Activated CD4-positive, alpha-beta T cell treated with anti-CD3 and anti-CD28 coated beads, Interleukin-10, Interleukin-2, amounts not matched to agents 100 ng/mL and 50 ng/mL, durations not matched to agents 16 hours and 8 hours (primary cell): ENCODE measurements at regions not wholly inside any gene's neighbourhood (a gene's known extent, or its start where the extent isn't known, plus 50 kb on each side); places are given as distances from the start of the nearest gene placed in this dataset.
"Not testable (repeated sequence)": the region's sequence is repeated elsewhere in the genome, so short reads cannot be mapped to it uniquely, and the experiment has no call there.

Experiments
- DNase-seq: peaks from one replicate; pipeline ENCODE4 v3.0.0-alpha.2; 2020

- no peak for DNase-seq
These were observed 83.4 kb upstream of the BMP2K start for GRCh38 chr4:78692822-78693170.

- DNase-seq = no peak
These were observed 82.2 kb upstream of the BMP2K start for GRCh38 chr4:78693777-78694456.

DNA sequence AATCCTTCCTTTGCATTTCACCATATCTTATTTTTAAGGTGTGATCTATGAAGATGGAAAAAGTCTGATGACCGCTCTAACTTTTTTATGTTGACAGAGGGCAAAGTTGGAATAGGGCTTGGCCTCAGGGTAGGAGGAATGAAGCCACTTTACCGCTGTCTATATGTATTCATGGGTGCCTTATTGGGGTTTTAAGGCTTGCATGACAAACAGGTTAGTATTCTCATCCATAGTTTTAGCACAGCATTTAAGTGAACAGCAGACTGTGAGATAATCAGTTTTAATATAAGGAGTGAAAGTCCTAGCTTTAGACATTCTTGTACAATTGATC lies 81.7 kb upstream of the BMP2K start:
- no peak for DNase-seq

- DNase-seq = no peak
These were observed 80.2 kb upstream of the BMP2K start for GRCh38 chr4:78695910-78696309.

GRCh38 chr4:78703079-78703478 lies 73.1 kb upstream of the BMP2K start:
- DNase-seq = no peak

DNA sequence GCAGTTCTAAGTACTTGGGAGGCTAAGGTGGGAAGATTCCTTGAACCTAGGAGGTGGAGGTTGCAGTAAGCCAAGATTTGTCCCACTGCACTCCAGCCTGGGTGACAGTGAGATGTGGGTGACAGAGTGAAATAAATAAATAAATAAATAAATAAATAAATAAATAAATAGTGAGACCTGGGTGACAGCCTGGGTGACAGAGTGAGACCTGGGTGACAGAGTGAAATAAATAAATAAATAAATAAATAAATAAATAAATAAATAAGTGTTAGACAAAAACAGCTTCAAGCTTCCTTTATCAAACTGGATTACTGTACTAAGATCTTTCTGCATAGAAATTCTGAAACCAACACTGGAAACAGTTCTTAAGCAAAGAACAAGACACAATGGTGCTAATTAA lies 71.8 kb upstream of the BMP2K start:
- no peak for DNase-seq

GRCh38 chr4:78704981-78705683 lies 71.0 kb upstream of the BMP2K start:
- DNase-seq = no peak

DNA sequence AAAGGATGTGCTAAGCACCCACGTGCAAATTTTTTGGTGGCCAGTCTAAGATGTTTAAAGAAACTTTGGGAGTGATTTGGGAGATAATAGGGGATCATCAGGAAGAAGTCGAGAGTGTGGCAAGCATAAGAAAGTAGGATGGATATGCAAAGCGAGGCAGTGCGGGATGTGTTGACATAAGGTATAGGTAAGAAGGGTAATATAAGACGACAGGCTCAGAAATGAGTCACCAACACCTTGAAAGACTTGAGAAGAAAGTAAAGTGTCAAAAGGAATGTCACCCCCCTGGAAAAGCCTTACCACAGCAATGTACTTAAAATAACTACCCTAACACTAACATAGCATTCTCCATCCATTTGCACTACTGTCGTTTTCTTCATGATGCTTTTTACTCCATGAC lies 69.8 kb upstream of the BMP2K start:
- DNase-seq = no peak

- no peak for DNase-seq
These were observed 68.9 kb upstream of the BMP2K start for GRCh38 chr4:78707268-78707667.

GRCh38 chr4:78707793-78708192 lies 68.4 kb upstream of the BMP2K start:
- no peak for DNase-seq

- no peak for DNase-seq
These were observed 65.6 kb upstream of the BMP2K start for GRCh38 chr4:78710536-78710935.

DNA sequence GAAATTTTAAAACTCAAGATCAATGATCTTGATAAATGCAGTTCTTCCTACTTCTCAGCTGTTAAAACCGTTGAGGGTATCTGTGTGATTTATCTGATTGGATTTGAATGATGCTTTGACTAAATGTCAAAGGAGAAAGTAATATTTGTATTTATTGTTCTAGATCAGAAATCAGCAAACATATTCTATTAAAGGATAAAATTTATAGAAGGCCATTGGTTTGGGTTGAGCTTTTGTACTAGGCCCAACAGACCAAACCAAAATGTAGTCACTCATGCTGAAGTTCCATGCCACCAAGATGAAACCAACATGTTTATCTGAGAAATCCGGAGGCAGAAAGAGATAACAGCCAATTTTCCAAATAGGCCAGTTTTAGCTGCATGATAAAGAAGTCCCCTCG lies 64.5 kb upstream of the BMP2K start:
- no peak for DNase-seq

DNA sequence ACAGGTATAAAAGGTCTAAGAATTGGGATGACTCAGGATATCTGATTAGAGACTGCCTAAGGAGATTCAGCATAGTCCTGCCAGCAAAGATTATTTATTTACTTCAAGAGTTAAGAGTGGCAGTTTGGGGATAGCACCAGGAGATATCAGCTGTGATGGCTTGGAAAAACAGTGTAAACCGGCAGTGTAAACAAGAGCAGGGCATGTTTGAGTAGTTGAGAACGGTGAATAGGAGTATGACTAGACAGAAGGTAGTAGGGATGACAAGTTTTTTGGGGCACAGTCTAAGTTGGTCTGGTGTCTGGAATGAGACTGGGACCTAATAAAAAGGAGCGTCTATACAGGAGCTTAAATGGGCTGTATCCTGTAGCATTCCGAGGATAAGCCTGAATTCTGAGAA lies 61.6 kb upstream of the BMP2K start:
- DNase-seq = not testable (repeated sequence)

DNA sequence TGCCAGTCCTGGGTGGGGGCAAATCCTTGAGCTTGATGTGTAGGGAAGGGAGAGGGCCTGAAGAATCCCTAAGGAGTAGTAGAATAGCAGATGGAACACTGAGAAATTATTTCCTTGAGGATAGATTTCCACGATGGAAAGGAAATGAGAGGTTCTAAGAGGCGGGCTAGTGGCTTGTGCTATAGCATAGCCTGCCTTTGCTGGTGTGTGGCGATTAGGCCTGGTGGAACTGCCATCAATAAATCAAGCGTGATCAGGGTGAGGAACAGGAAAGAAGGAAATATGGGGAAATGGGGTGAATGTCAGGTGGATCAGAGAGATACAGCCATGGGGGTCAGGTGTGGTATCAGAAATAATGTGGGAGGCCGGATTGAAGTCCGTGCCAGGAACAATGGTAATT lies 60.8 kb upstream of the BMP2K start:
- DNase-seq = not testable (repeated sequence)

GRCh38 chr4:78717712-78718111 lies 58.4 kb upstream of the BMP2K start:
- not testable (repeated sequence) for DNase-seq

DNA sequence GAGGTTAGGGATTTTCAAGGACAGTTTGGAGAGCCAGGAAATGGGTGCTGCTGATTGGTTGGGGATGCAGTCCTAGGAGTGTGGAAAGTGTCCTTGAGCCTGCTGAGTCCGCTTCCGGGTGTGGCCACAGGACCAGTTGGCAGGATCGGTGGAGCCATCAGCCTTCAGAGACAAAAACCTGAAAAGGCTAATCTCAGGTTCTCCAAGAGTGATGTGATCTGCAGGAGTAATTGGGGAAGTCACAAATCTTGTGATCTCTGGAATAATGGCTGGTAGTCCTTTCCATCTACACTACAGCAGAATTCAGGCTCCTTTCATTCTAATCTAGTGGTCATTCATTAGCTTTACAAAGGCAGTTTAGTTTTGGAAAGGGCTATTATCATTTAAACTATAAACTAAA lies 55.9 kb upstream of the BMP2K start:
- DNase-seq = no peak

DNA sequence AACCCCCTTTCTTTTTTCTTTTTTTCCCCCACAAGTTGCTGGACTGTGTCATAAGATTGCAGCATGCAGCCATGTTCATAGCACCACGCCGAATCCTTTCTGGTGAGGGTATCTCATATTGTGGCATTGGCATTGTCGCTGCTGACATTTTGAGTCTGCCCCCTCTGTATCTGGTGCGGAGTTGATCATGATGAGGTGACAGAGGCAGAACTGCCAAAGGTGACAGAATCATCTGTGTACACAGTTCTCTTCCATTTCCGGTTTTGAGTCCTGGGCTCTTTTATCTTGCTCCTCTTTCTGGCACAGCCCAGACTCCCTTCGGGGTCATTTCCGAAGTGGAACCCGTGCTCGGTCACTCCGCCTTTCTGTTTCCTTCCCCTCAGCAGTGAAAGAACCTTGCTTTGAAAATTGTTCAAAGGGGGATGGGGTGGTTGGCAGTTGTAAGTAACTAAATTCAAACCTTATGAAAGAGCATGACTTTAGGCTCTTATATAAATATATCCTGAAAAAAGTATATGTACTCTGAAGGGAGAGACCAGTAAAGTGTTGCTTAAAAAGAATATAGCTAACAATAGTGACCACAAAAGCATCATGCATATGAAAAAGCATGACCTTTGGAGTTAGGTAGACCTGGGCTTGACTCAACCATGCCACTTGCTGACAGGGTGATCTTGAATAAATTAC lies 55.0 kb upstream of the BMP2K start:
- DNase-seq = peak; percentile 64

DNA sequence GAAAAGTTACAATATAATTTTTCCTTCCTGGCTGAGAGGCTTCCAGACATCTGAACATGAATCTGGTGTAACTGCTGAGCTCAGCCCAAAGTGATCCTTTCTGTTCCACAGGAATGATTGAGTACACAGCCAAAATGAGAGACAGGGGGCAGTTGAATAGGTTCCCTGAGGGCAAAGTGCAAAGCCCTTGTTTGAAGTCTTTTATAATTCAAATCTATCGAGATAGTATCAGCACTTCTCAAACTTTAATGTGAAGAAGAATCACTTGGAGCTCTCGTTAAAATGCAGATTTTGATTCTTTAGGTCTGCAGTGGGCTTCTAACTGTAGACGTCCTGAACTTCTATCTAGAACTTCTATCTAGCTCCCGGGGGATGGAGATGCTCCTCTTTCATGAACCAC lies 54.4 kb upstream of the BMP2K start:
- no peak for DNase-seq

DNA sequence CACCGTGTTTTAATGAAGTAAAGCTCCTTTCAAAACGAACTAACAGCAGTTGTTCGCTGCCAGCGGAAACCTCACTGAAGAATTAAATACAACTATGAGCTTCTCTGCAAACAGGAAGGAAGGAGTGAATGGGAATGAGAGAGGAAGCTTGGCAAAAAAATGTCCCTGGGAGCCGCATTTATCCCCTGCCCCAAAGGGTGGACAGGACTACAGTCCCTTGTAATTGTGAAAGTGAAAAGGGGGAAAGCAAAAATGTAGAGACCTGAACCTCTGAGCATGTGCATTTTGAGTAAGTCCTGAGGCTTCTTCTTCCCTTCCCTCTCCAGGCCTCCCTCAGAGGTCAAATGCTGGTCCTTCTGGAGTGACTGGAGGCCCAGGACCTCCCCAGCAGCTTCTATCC lies 53.8 kb upstream of the BMP2K start:
- no peak for DNase-seq

DNA sequence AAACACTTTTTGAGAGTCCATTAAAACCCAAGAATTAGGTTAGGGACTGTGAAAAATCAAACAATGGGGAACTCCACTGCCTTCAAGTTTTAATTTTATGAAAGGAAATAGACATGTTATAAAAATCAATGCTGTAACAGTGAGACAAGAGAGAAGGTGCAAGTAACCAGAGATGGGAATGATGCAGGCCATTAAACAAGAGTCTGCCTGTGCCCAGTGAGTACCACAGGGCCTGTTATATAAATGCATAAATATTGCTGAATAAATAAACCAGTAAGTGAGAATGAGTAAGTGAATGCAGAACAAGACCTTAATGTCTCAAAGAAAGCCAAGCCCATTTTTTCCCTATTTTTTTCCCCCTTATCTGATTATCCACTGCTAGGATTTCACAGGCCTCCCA lies 53.3 kb upstream of the BMP2K start:
- no peak for DNase-seq
